Activated CD4-positive, alpha-beta T cell treated with anti-CD3 and anti-CD28 coated beads, Interleukin-2, amount 10 ng/mL, durations not matched to agents 7 days and 5 days (primary cell): ENCODE measurements at regions not wholly inside any gene's neighbourhood (a gene's known extent, or its start where the extent isn't known, plus 50 kb on each side); places are given as distances from the start of the nearest gene placed in this dataset.

Experiments used
- CTCF ChIA-PET: fragments of 350-600 bp; sonication (Branson Sonifier 250); formaldehyde crosslinking; loops from one replicate; lab custom pipeline; 2021; ENCODE audit warnings: antibody characterized with exemption; lab: Charles Lee
- POLR2A ChIA-PET: fragments of 350-600 bp; sonication (Branson Sonifier 250); formaldehyde crosslinking; loops from one replicate; lab custom pipeline; 2021; ENCODE audit warnings: antibody characterized with exemption; lab: Charles Lee
- DNase-seq: peaks from one replicate; pipeline ENCODE4 v3.0.0-alpha.2; 2020
- H3K27ac Mint-ChIP-seq: one replicate; pipeline ENCODE4 v1.8.0; 2021; ENCODE audit warnings: mild to moderate bottlenecking, moderate library complexity, mixed read lengths
- H3K27me3 Mint-ChIP-seq: one replicate; pipeline ENCODE4 v1.8.0; 2021; ENCODE audit warnings: mixed read lengths
- H3K36me3 Mint-ChIP-seq: one replicate; pipeline ENCODE4 v1.8.0; 2021; ENCODE audit warnings: low read depth, mixed read lengths
- H3K4me1 Mint-ChIP-seq: one replicate; pipeline ENCODE4 v1.8.0; 2021; ENCODE audit warnings: mixed read lengths
- H3K4me3 Mint-ChIP-seq: one replicate; pipeline ENCODE4 v1.8.0; 2021; ENCODE audit warnings: mild to moderate bottlenecking, moderate library complexity, mixed read lengths
- H3K9me3 Mint-ChIP-seq: one replicate; pipeline ENCODE4 v1.8.0; 2021; ENCODE audit warnings: mixed read lengths

DNA sequence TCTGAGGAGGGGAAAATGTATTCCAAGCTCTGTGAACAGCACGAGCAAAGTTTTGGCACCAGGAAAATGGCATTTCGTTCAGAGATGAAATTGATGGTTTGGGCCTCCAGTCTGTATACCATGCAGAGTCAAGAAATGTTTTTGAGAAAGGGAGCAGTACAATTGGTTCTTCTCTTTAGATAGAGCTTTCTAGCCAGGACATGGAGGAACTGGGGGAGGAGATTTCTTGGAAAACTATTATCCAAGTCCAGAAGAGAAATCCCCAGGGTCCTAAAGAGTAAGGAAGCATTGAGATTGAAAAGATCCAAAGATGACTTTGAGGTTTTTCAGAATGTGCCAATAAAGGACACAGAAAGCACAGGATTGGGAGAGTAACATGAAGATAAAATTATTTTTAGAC lies 432.4 kb downstream of the TNS1 start:
- Mint-ChIP-seq H3K4me1 (no peaks in the 10 kb centered on the region), H3K9me3 (no peaks in the 10 kb centered on the region), H3K27ac (no peak overlapping the region), H3K27me3 (no peaks in the 10 kb centered on the region), H3K4me3 (no peak overlapping the region), H3K36me3 (no peaks in the 10 kb centered on the region)
- no peak for DNase-seq
- ChIA-PET CTCF (no interaction called here), POLR2A (no interaction called here)

DNA sequence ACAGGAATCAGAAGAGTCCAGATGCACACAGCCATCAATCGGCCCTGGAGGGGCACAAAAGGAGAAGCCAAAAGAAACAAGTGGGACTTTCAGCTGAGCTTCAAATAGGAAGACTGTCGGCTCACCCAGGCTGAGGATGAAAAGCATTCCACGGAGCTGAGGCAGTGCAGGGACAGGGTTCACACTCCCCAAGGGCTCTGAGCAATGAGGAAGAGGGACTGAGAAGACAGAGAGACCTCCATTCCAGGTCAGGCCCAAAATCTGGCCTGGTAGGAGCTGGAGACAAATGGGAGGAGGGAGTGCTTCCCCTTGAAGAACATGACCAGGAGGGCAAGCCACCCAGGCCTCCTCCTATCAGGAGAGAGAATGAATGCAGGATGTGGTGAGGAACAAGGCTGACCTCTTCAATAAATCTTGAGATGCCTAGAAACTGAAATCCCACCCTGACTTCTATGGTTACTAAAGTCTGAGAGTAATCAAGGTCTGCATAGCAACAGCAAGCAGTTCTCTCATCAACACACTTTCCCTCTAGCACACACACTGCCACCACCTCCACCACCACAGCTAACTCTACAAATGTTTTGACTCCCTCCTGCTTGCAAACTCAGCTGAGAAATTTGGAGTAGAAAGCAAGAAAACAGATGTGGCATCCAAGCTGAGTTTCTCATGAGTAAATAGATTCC lies 434.4 kb downstream of the TNS1 start:
- DNase-seq = no peak

DNA sequence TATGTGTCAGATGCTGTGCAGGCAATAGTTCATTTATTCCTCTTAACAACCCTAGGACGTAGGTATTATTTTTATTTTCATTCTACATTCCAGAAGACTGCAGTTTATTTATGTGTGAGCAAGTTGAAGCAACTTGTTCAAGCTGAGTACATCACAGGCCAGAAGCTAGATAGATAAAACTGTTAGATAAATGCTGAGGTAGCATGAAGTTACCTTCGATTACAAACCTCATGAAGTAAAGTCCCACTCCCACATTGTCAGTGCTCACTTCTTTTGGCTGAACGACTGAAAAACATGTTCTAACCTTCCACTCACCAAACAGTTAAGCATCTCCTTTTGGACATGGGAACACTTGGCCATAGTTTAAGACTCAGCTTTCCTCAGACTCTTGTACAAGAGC lies 439.2 kb downstream of the TNS1 start:
- Mint-ChIP-seq H3K4me3 (no peak overlapping the region), H3K27me3 (no peaks in the 10 kb centered on the region), H3K36me3 (no peaks in the 10 kb centered on the region), H3K27ac (no peak overlapping the region), H3K9me3 (peaks cover 11% of the 10 kb centered on the region), H3K4me1 (no peaks in the 10 kb centered on the region)
- POLR2A ChIA-PET = no interaction called here
- DNase-seq = no peak
- CTCF ChIA-PET = no interaction called here

More for the DNA sequence above, 434.4 kb downstream of the TNS1 start:
- Mint-ChIP-seq H3K36me3 (no peaks in the 10 kb centered on the region), H3K27me3 (no peaks in the 10 kb centered on the region), H3K4me3 (no peak overlapping the region), H3K9me3 (no peaks in the 10 kb centered on the region), H3K4me1 (no peaks in the 10 kb centered on the region), H3K27ac (no peak overlapping the region)
- CTCF ChIA-PET = no interaction called here
- POLR2A ChIA-PET = no interaction called here

DNA sequence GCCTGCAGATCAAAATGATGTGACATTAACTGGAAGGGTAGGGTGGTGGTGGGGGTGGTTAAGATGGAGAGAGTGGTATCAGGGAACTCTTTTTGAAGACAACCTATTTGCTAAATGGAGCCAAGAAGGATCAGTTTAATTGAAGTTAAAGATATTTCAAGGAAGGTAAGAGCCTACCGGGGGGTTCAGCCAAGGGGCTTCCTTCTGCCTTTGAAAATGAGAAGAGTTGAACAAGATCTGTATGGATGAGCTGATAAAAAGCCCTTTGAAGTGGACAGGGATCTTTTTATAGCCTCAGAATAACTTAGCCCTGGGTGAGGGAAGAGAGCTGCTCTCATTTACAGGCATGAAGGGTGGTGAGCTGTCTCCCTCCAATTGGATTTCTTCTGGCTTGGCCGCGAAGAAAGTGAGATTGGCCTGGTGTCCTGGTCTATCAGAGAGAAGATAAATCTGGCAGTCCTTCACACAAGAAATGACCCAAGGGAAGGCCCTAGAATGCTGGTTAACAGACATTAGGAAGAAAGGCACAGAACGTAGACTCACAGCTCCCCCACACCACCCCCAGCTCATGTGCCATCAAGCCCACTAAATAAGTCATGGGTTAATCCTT lies 439.8 kb downstream of the TNS1 start:
- no peak overlapping the region for H3K4me3 Mint-ChIP-seq
- no peaks in the 10 kb centered on the region for H3K36me3 Mint-ChIP-seq
- ChIA-PET CTCF (no interaction called here), POLR2A (no interaction called here)
- H3K4me1 Mint-ChIP-seq = no peaks in the 10 kb centered on the region
- no peak overlapping the region for H3K27ac Mint-ChIP-seq
- peaks cover 11% of the 10 kb centered on the region for H3K9me3 Mint-ChIP-seq
- no peak for DNase-seq
- no peaks in the 10 kb centered on the region for H3K27me3 Mint-ChIP-seq

DNA sequence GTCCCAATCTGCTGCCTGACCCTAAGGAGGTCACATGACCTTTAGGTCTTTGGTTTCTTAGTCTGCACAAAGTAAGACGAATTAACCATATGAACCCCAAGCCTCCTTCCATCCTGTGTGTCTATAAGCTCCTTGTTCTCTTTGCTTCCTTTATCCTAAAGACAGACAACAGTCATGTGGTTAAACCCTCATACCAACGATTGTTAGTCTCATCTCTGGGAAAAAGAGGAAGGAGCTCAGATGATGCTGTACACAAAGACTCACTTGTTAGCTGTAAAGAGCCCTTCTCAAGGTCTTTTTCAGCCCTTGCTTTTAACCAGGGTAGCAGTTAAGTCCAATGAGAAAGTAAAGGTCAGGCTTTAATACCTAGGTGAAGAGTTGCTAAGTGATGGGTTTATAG lies 443.7 kb downstream of the TNS1 start:
- H3K9me3 Mint-ChIP-seq = peaks cover 11% of the 10 kb centered on the region
- no peaks in the 10 kb centered on the region for H3K36me3 Mint-ChIP-seq
- no peak overlapping the region for H3K27ac Mint-ChIP-seq

DNA sequence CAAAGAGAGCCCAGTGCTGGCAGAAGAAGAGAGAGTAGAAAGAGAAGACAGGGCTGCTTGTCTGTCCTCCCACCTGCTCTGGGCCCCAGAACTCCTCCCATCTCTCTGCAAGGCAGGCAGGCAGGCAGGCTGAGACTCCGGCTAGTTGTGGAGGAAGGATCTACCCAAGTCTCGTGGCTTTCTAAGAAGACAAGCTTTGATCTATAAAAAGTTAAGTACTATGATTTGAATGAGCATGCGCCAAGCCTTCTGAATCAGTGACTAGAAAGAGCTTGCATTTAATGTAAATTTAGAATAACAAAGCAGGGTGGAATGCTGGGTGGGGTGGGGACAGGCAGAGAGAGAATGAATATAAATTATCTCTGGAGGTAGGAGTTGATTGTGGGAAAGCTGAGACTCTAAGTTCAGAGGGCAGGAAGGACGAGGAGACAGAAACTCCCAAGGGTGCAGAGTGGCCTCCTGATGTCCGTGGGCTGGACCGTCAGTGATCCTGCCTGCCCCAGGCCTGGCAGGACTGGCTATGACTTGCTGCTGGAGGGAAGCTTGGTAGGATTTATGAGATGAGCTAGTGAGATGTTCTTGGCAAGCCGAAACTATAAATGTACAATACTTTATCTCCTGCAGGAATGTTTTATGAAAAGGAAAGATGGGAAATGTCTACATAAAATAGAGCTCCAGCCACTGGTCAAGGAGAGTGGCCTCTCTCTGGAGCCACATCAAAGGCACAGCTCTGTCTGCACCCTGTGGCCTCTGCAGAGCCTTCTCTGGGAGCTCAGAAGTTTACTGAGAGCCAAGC lies 447.5 kb downstream of the TNS1 start:
- H3K27ac Mint-ChIP-seq = no peak overlapping the region
- DNase-seq = no peak

More for the DNA sequence above, 443.7 kb downstream of the TNS1 start:
- POLR2A ChIA-PET = no interaction called here
- DNase-seq = no peak
- Mint-ChIP-seq H3K4me1 (peaks cover 4% of the 10 kb centered on the region), H3K4me3 (no peak overlapping the region), H3K27me3 (no peaks in the 10 kb centered on the region)
- CTCF ChIA-PET = no interaction called here

DNA sequence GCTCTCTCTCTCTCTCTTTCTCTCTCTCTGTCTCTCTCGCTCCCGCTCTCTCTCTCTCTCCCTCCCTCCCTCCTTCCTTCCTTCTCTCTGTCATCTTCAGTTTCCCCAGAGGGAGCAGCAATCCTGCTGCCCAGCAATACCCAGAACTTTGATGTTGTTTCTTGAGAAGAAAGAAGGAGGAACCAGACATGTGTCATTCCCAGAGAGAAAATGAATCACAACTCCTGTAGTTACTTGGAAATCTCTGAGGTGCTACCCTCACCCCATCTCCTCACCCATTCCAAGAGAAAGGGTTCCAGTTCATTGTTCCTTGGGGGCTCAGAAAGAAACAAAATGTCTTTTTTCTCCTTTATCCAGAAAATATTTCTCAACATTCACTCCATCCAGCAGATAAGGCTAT lies 449.1 kb downstream of the TNS1 start:
- CTCF ChIA-PET = no interaction called here
- Mint-ChIP-seq H3K9me3 (no peaks in the 10 kb centered on the region), H3K27ac (no peak overlapping the region), H3K27me3 (no peaks in the 10 kb centered on the region), H3K4me3 (no peak overlapping the region), H3K36me3 (no peaks in the 10 kb centered on the region), H3K4me1 (peaks cover 4% of the 10 kb centered on the region)
- DNase-seq = no peak
- POLR2A ChIA-PET = no interaction called here

More for the DNA sequence above, 447.5 kb downstream of the TNS1 start:
- Mint-ChIP-seq H3K27me3 (no peaks in the 10 kb centered on the region), H3K4me3 (no peak overlapping the region), H3K9me3 (no peaks in the 10 kb centered on the region), H3K36me3 (no peaks in the 10 kb centered on the region), H3K4me1 (peaks cover 4% of the 10 kb centered on the region)
- POLR2A ChIA-PET = no interaction called here
- CTCF ChIA-PET = no interaction called here

DNA sequence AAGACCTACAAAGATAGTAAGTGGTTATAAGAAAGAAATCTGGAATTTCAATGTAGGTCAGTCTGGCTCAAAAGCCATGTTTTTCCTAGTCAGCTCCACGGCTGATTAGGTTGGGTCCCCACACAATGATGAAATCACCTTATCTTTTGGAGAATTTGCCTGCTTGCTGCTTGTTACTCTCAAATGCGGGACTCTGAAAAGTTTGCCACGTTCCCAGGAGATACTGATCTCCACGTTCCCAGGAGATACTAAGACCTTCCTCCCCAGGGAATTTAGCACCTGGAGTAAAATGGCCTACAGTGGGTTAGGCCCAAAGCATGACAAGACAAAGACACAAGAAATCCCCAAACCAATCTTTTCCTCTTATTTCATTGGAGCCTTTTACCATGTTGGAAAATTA lies 449.6 kb downstream of the TNS1 start:
- ChIA-PET POLR2A (no interaction called here), CTCF (no interaction called here)
- Mint-ChIP-seq H3K27me3 (no peaks in the 10 kb centered on the region), H3K4me1 (peaks cover 4% of the 10 kb centered on the region), H3K9me3 (no peaks in the 10 kb centered on the region), H3K27ac (no peak overlapping the region), H3K4me3 (no peak overlapping the region), H3K36me3 (no peaks in the 10 kb centered on the region)
- DNase-seq = no peak

DNA sequence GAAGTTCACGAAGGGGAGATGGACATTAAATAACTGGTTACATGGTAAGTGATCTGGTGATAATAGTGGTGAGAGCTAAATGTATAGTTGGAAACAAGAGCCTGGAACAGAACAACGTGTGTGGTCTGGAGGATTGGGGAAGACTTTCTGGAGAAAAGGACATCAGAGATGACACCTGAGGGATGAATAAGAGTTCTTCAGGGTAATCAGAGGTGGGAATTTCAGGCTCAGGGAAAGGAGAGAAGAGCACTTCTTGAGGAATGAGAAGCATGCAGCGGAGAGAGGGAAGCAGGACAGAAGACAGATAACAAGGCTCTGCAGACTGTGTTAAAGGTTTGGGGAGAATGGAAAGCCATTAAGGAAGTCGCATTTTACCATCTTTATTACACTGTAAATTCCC lies 450.7 kb downstream of the TNS1 start:
- Mint-ChIP-seq H3K9me3 (no peaks in the 10 kb centered on the region), H3K27me3 (no peaks in the 10 kb centered on the region), H3K4me3 (no peak overlapping the region), H3K4me1 (peaks cover 4% of the 10 kb centered on the region), H3K36me3 (no peaks in the 10 kb centered on the region), H3K27ac (no peak overlapping the region)
- CTCF ChIA-PET = no interaction called here
- POLR2A ChIA-PET = no interaction called here
- DNase-seq = no peak

DNA sequence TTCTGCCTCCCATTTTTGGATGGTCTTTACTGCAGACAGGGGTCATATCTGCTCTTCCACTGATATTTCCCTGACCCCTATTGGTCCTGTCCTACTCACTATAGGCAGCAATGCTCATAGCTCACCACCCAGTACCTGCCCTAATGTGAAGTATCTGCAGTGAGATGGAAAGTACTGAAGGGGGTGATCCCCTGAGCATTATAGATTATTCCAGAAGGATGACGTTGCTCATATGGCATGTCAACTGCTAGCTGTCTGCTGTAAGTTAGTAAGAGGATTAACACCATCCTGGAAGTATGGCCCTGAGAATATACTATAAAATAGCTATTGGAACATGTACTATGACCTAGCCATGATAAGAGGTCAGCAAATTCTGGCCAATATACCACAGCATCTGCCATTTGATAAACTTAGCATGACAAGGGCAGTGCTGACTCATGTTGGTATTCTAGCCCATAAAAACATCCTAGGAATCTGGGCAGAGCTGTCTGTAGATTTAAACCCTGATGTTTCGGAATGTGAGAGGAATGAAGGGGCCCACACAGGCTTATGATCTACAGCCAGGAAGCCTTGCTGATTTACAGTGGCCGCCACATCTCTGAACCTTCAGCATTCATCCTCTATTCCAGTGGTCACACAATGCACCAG lies 451.4 kb downstream of the TNS1 start:
- Mint-ChIP-seq H3K4me1 (peaks cover 4% of the 10 kb centered on the region), H3K4me3 (no peak overlapping the region), H3K27ac (no peak overlapping the region), H3K9me3 (no peaks in the 10 kb centered on the region), H3K27me3 (no peaks in the 10 kb centered on the region), H3K36me3 (no peaks in the 10 kb centered on the region)
- POLR2A ChIA-PET = no interaction called here
- CTCF ChIA-PET = interaction anchor here (0.6 kb wide), 1 partner anchor 478 kb away, joined by 4 read pairs; no protein-coding TSS in a partner anchor
- DNase-seq = no peak

DNA sequence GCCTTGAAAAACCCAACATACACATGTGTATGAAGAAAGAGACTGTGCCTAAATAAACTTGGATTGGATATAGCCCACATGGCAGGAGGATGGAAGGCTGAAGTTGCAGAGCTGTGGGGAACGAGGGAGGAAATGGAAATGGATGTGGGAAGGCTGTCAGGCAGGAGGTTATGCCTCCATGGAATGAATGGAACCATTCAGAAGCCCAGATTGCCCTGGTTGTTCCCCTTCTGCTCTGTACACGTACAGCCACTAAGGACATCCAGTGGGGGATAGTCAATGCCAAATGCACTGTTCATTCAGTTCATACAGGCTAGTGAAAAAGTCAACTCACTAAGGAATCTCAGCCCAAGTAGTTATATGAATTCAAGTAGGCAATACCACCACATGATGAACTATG lies 463.7 kb downstream of the TNS1 start:
- DNase-seq = no peak
- POLR2A ChIA-PET = no interaction called here
- Mint-ChIP-seq H3K4me3 (no peak overlapping the region), H3K9me3 (peaks cover 1% of the 10 kb centered on the region), H3K36me3 (no peaks in the 10 kb centered on the region), H3K27ac (no peak overlapping the region), H3K4me1 (no peaks in the 10 kb centered on the region), H3K27me3 (peaks cover 2% of the 10 kb centered on the region)
- CTCF ChIA-PET = no interaction called here

DNA sequence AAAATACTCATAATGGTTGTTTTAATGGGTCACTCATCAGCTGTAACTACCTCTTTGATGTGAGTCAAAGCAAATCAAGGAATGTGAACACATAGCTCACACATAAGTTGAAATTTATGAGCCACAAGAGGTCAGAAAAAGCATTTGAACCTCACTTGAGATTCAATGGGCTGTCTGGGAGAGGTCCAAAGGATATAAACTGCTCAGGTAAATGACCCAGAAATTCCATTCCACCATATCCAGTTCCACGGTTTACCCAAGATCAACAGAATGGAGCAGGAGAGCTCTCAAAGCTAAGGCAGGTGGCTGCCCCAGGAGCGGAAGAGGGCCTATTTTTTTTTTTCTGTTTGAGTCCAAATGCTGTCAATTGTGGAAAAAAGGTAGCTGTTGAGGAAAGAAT lies 464.1 kb downstream of the TNS1 start:
- H3K27ac Mint-ChIP-seq = no peak overlapping the region
- ChIA-PET POLR2A (no interaction called here), CTCF (no interaction called here)
- H3K9me3 Mint-ChIP-seq = peaks cover 1% of the 10 kb centered on the region
- H3K36me3 Mint-ChIP-seq = no peaks in the 10 kb centered on the region
- DNase-seq = no peak
- H3K4me3 Mint-ChIP-seq = no peak overlapping the region
- H3K27me3 Mint-ChIP-seq = peaks cover 2% of the 10 kb centered on the region
- no peaks in the 10 kb centered on the region for H3K4me1 Mint-ChIP-seq
